OCI-LY7 (cell line): ENCODE measurements at regions not wholly inside any gene's neighbourhood (a gene's known extent, or its start where the extent isn't known, plus 50 kb on each side); places are given as distances from the start of the nearest gene placed in this dataset.

Experiments used
- CTCF ChIP-seq: fragments of 200-600 bp; sonication (generic); conservative IDR thresholded peaks from 2 replicates; pipeline ENCODE4 v1.5.1; 2014; ENCODE audit warnings: mild to moderate bottlenecking, antibody characterized with exemption, low read length, moderate library complexity, mixed read lengths
- EZH2phosphoT487 ChIP-seq: fragments of 200-600 bp; sonication (generic); IDR thresholded peaks from 2 replicates; pipeline ENCODE4 v1.6.1; 2018; ENCODE audit warnings: low read depth, borderline replicate concordance, mild to moderate bottlenecking, mixed run types, antibody characterized with exemption, low read length, moderate library complexity, mixed read lengths

GRCh38 chr14:26191671-26192070, 406.2 kb downstream of the NOVA1 start:
- TF ChIP-seq CTCF, result no peak
- no peak for TF ChIP-seq EZH2phosphoT487
